ENCODE measurements at regions not wholly inside any gene's neighbourhood (a gene's known extent, or its start where the extent isn't known, plus 50 kb on each side); places are given as distances from the start of the nearest gene placed in this dataset.

DNA sequence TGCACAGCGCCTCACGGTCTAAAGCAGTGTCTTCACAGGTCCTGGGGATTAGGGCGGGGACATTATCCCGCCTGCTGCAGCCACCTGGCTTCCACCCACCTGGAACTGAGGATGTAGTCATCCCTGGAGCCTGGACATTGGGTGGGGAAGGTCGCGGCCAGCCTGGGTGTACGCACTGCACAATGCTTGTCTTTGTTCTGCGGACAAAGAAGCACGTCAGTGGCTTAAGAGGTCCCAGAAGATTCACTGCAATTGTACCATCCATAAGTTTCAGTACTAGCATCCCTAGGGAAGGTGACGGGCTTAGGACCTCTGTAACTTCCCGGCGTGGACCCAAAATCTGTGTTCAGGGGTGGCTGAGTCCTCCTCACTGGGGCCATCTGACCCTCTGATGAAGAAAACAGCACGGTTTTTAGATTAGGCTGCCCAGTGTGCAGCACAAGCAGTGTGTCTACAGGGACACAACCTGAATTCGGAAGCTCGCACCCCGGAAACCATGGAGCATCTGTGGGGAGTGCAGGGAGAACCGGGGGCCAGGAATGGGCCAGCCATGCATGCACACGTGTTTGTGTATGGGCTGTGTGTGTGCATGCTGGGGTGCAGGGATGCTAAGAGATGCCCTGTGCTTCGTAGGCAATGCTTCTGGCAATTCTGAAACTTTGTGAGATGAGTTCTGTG is 342.6 kb upstream of the B3GAT1 start:
- TF ChIP-seq, protein P1, sequence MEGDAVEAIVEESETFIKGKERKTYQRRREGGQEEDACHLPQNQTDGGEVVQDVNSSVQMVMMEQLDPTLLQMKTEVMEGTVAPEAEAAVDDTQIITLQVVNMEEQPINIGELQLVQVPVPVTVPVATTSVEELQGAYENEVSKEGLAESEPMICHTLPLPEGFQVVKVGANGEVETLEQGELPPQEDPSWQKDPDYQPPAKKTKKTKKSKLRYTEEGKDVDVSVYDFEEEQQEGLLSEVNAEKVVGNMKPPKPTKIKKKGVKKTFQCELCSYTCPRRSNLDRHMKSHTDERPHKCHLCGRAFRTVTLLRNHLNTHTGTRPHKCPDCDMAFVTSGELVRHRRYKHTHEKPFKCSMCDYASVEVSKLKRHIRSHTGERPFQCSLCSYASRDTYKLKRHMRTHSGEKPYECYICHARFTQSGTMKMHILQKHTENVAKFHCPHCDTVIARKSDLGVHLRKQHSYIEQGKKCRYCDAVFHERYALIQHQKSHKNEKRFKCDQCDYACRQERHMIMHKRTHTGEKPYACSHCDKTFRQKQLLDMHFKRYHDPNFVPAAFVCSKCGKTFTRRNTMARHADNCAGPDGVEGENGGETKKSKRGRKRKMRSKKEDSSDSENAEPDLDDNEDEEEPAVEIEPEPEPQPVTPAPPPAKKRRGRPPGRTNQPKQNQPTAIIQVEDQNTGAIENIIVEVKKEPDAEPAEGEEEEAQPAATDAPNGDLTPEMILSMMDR (IDR thresholded peaks at IDR 0.05) = no peak
- no peak for TF ChIP-seq POLR2A (IDR thresholded peaks at IDR 0.05)

Measured in heart left ventricle (tissue), 13 donors.